DMS79 treated with DMSO at 0.1 percent for 48 hours (cell line): ENCODE measurements at regions not wholly inside any gene's neighbourhood (a gene's known extent, or its start where the extent isn't known, plus 50 kb on each side); places are given as distances from the start of the nearest gene placed in this dataset.

Source experiments
- DNase-seq: peaks from one replicate; lab custom pipeline; 2025; lab: John Stamatoyannopoulos, UW

GRCh38 chr2:164302786-164303185 lies 318.5 kb downstream of the GRB14 start:
- no peak for DNase-seq

GRCh38 chr2:164288235-164288634 lies 333.0 kb downstream of the GRB14 start:
- DNase-seq = no peak

- DNase-seq = no peak
These were observed 334.2 kb downstream of the GRB14 start for GRCh38 chr2:164287056-164287455.

- no peak for DNase-seq
These were observed 335.7 kb downstream of the GRB14 start for GRCh38 chr2:164285576-164285975.

GRCh38 chr2:164281896-164282295 lies 339.4 kb downstream of the GRB14 start:
- DNase-seq = no peak

- no peak for DNase-seq
These were observed 345.6 kb downstream of the GRB14 start for GRCh38 chr2:164275659-164276058.

GRCh38 chr2:164260506-164260905 lies 360.8 kb downstream of the GRB14 start:
- no peak for DNase-seq

GRCh38 chr2:164257742-164258141 lies 363.5 kb downstream of the GRB14 start:
- peak; percentile 18 for DNase-seq

- DNase-seq = peak; percentile 2
These were observed 368.6 kb downstream of the GRB14 start for GRCh38 chr2:164252568-164253287.

- no peak for DNase-seq
These were observed 378.0 kb downstream of the GRB14 start for GRCh38 chr2:164243315-164243714.

- no peak for DNase-seq
These were observed 378.9 kb downstream of the GRB14 start for GRCh38 chr2:164242409-164242808.

- no peak for DNase-seq
These were observed 387.2 kb downstream of the GRB14 start for GRCh38 chr2:164234074-164234473.

GRCh38 chr2:164224007-164224406 lies 397.3 kb downstream of the GRB14 start:
- DNase-seq = no peak

- DNase-seq = no peak
These were observed 399.8 kb downstream of the GRB14 start for GRCh38 chr2:164221473-164221872.

- no peak for DNase-seq
These were observed 401.0 kb downstream of the GRB14 start for GRCh38 chr2:164220265-164220664.

GRCh38 chr2:164213916-164214315 lies 407.4 kb downstream of the GRB14 start:
- DNase-seq = no peak

GRCh38 chr2:164205347-164205746 lies 415.9 kb downstream of the GRB14 start:
- DNase-seq = no peak

GRCh38 chr2:164203131-164203530 lies 418.2 kb downstream of the GRB14 start:
- no peak for DNase-seq

- no peak for DNase-seq
These were observed 423.0 kb downstream of the GRB14 start for GRCh38 chr2:164198256-164198655.

GRCh38 chr2:164190700-164191099 lies 430.6 kb downstream of the GRB14 start:
- no peak for DNase-seq

GRCh38 chr2:164189851-164190250 lies 431.4 kb downstream of the GRB14 start:
- DNase-seq = no peak

GRCh38 chr2:164187121-164187520 lies 434.2 kb downstream of the GRB14 start:
- DNase-seq = no peak

GRCh38 chr2:164186591-164186990 lies 434.7 kb downstream of the GRB14 start:
- DNase-seq = peak; percentile 7

GRCh38 chr2:164182116-164182627 lies 439.1 kb downstream of the GRB14 start:
- no peak for DNase-seq
